DND-41 (cell line): ENCODE measurements at regions not wholly inside any gene's neighbourhood (a gene's known extent, or its start where the extent isn't known, plus 50 kb on each side); places are given as distances from the start of the nearest gene placed in this dataset.

Experiments
- ATAC-seq: fragments of 200-7000 bp; cut with Tn5 transposase; 3 replicates; pipeline ENCODE4 v1.9.1; 2021; ENCODE audit warnings: low read depth; ENCODE audit not compliant: insufficient read depth
- DNase-seq: peaks from one replicate; pipeline ENCODE4 v3.0.0-alpha.2; 2020
- H2AFZ ChIP-seq: 2 replicates; pipeline ENCODE4 v1.6.0; 2012; ENCODE audit warnings: low read depth, low read length
- H3K27ac ChIP-seq: 2 replicates; pipeline ENCODE4 v1.5.1; 2012; ENCODE audit warnings: low read length, inconsistent platforms
- H3K27me3 ChIP-seq: fragments of 200-600 bp; sonication (generic); 2 replicates; pipeline ENCODE4 v1.6.0; 2012; ENCODE audit warnings: low read length, mild to moderate bottlenecking, inconsistent platforms; ENCODE audit not compliant: insufficient read depth, poor library complexity
- H3K36me3 ChIP-seq: 2 replicates; pipeline ENCODE4 v1.5.1; 2012; ENCODE audit warnings: low read length, inconsistent platforms; ENCODE audit not compliant: insufficient read depth
- H3K4me1 ChIP-seq: 2 replicates; pipeline ENCODE4 v1.5.1; 2012; ENCODE audit warnings: mild to moderate bottlenecking, low read length; ENCODE audit not compliant: insufficient read depth
- H3K4me2 ChIP-seq: 2 replicates; pipeline ENCODE4 v1.6.0; 2012; ENCODE audit warnings: mild to moderate bottlenecking, moderate library complexity, low read length, inconsistent platforms; ENCODE audit not compliant: insufficient read depth
- H3K4me3 ChIP-seq, 2 experiments: fragments of 200-600 bp in 1 of 2; shearing (Covaris generic) in 1 of 2; 2 replicates each; pipeline ENCODE4 v1.5.1; 2012 to 2016; ENCODE audit warnings: inconsistent platforms in 2 of 2, low read length in 2 of 2, mild to moderate bottlenecking in 2 of 2, low read depth in 1 of 2, moderate library complexity in 1 of 2
- H3K79me2 ChIP-seq: 2 replicates; pipeline ENCODE4 v1.6.0; 2012; ENCODE audit warnings: low read length, inconsistent platforms; ENCODE audit not compliant: insufficient read depth
- H3K9ac ChIP-seq: 2 replicates; pipeline ENCODE4 v1.6.0; 2012; ENCODE audit warnings: low read depth, mild to moderate bottlenecking, inconsistent platforms, low read length, moderate library complexity
- H3K9me3 ChIP-seq: 2 replicates; pipeline ENCODE4 v1.5.1; 2012; ENCODE audit warnings: low read length, moderate library complexity, mild to moderate bottlenecking, inconsistent platforms; ENCODE audit not compliant: insufficient read depth, severe bottlenecking
- H4K20me1 ChIP-seq: 2 replicates; pipeline ENCODE4 v1.6.0; 2012; ENCODE audit warnings: low read length; ENCODE audit not compliant: insufficient read depth
- CTCF ChIP-seq: IDR thresholded peaks from 2 replicates; pipeline ENCODE4 v1.5.1; 2012; ENCODE audit warnings: borderline replicate concordance, low read length, moderate library complexity, mild to moderate bottlenecking; ENCODE audit not compliant: poor library complexity, severe bottlenecking; ENCODE audit errors: extremely low read depth
- EZH2 ChIP-seq: IDR thresholded peaks from 3 replicates; pipeline ENCODE4 v1.6.1; 2012; ENCODE audit warnings: borderline replicate concordance, low read depth, mild to moderate bottlenecking, moderate library complexity, low read length, inconsistent platforms; ENCODE audit not compliant: severe bottlenecking

GRCh38 chr3:115245899-115246298 is 98.8 kb upstream of the ZBTB20 start:
- ATAC-seq (no peak), DNase-seq (no peak)
- Histone ChIP-seq H3K79me2 (no peaks in the 10 kb centered on the region), H3K4me2 (no peak overlapping the region), H3K27me3 (no peaks in the 10 kb centered on the region), H3K9ac (no peak overlapping the region), H3K9me3 (no peaks in the 10 kb centered on the region), H3K4me3 (no peak overlapping the region), H3K36me3 (no peaks in the 10 kb centered on the region), H3K27ac (no peak overlapping the region), H3K4me1 (no peaks in the 10 kb centered on the region), H2AFZ (no peak overlapping the region), H4K20me1 (no peaks in the 10 kb centered on the region)
- TF ChIP-seq CTCF (no peak), EZH2 (no peak)

- H3K4me3 ChIP-seq, result no peak overlapping the region
Observed at GRCh38 chr3:115246461-115247020, 99.5 kb upstream of the ZBTB20 start.

GRCh38 chr3:115248274-115248673 is 101.2 kb upstream of the ZBTB20 start:
- no peaks in the 10 kb centered on the region for H4K20me1 ChIP-seq
- TF ChIP-seq CTCF, result no peak
- TF ChIP-seq EZH2, result no peak
- no peak overlapping the region for H3K27ac ChIP-seq
- H3K4me2 ChIP-seq, result no peak overlapping the region
- H3K27me3 ChIP-seq, result no peaks in the 10 kb centered on the region
- H3K36me3 ChIP-seq, result no peaks in the 10 kb centered on the region
- no peaks in the 10 kb centered on the region for H3K79me2 ChIP-seq
- H3K4me1 ChIP-seq, result no peaks in the 10 kb centered on the region
- ATAC-seq (no peak), DNase-seq (no peak)
- no peak overlapping the region for H3K4me3 ChIP-seq
- no peak overlapping the region for H3K9ac ChIP-seq
- no peaks in the 10 kb centered on the region for H3K9me3 ChIP-seq
- no peak overlapping the region for H2AFZ ChIP-seq

More at GRCh38 chr3:115246461-115247020, 99.5 kb upstream of the ZBTB20 start:
- Histone ChIP-seq H2AFZ (no peak overlapping the region), H3K27ac (no peak overlapping the region), H3K4me1 (no peaks in the 10 kb centered on the region), H3K9me3 (no peaks in the 10 kb centered on the region), H3K36me3 (no peaks in the 10 kb centered on the region), H3K9ac (no peak overlapping the region), H3K27me3 (no peaks in the 10 kb centered on the region), H4K20me1 (no peaks in the 10 kb centered on the region), H3K79me2 (no peaks in the 10 kb centered on the region), H3K4me2 (no peak overlapping the region)
- no peak for TF ChIP-seq EZH2
- TF ChIP-seq CTCF, result no peak
- DNase-seq (no peak), ATAC-seq (no peak)

- DNase-seq, result no peak
- H3K36me3 ChIP-seq, result no peaks in the 10 kb centered on the region
- H3K79me2 ChIP-seq, result no peaks in the 10 kb centered on the region
- no peak for ATAC-seq
- TF ChIP-seq EZH2, result no peak
- TF ChIP-seq CTCF, result no peak
- no peak overlapping the region for H3K27ac ChIP-seq
- H2AFZ ChIP-seq, result no peak overlapping the region
- H3K4me3 ChIP-seq, result no peak overlapping the region
- no peaks in the 10 kb centered on the region for H3K9me3 ChIP-seq
- H3K27me3 ChIP-seq, result no peaks in the 10 kb centered on the region
- H3K9ac ChIP-seq, result no peak overlapping the region
- no peaks in the 10 kb centered on the region for H4K20me1 ChIP-seq
- no peaks in the 10 kb centered on the region for H3K4me1 ChIP-seq
- no peak overlapping the region for H3K4me2 ChIP-seq
Observed at GRCh38 chr3:115251509-115251908, 104.4 kb upstream of the ZBTB20 start.
